ENCODE measurements at regions not wholly inside any gene's neighbourhood (a gene's known extent, or its start where the extent isn't known, plus 50 kb on each side); places are given as distances from the start of the nearest gene placed in this dataset.

- TF ChIP-seq, protein P1, sequence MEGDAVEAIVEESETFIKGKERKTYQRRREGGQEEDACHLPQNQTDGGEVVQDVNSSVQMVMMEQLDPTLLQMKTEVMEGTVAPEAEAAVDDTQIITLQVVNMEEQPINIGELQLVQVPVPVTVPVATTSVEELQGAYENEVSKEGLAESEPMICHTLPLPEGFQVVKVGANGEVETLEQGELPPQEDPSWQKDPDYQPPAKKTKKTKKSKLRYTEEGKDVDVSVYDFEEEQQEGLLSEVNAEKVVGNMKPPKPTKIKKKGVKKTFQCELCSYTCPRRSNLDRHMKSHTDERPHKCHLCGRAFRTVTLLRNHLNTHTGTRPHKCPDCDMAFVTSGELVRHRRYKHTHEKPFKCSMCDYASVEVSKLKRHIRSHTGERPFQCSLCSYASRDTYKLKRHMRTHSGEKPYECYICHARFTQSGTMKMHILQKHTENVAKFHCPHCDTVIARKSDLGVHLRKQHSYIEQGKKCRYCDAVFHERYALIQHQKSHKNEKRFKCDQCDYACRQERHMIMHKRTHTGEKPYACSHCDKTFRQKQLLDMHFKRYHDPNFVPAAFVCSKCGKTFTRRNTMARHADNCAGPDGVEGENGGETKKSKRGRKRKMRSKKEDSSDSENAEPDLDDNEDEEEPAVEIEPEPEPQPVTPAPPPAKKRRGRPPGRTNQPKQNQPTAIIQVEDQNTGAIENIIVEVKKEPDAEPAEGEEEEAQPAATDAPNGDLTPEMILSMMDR (optimal IDR thresholded peaks at IDR 0.05 in 1 of 3, IDR thresholded peaks at IDR 0.05 in 1 of 3, conservative IDR thresholded peaks at IDR 0.05 in 1 of 3; ENCODE audit: extremely low read depth in 1 of 3, insufficient read depth in 2 of 3, low read length in 3 of 3), result no peak
- no peak for TF ChIP-seq EZH2 (IDR thresholded peaks at IDR 0.05; ENCODE audit: low read length)
Observed at GRCh38 chr2:12979066-12979465, 262.3 kb downstream of the TRIB2 start.
